Uterus (tissue), 2 donors: ENCODE measurements at regions not wholly inside any gene's neighbourhood (a gene's known extent, or its start where the extent isn't known, plus 50 kb on each side); places are given as distances from the start of the nearest gene placed in this dataset.

Source experiments
- CTCF ChIP-seq, 4 experiments: fragments of 200-600 bp in 2 of 4; fragments of 450-650 bp in 2 of 4; sonication (generic) in 2 of 4; IDR thresholded peaks; one replicate each; pipeline ENCODE4 v1.5.1; 2016 to 2019; ENCODE audit warnings: antibody characterized with exemption in 4 of 4, mild to moderate bottlenecking in 2 of 4, moderate library complexity in 1 of 4
- POLR2A ChIP-seq, 2 donors: fragments of 450-650 bp; IDR thresholded peaks; one replicate each; pipeline ENCODE4 v1.6.1; 2016; ENCODE audit warnings: antibody characterized with exemption in 2 of 2, mild to moderate bottlenecking in 1 of 2, moderate library complexity in 1 of 2

- TF ChIP-seq CTCF (IDR thresholded peaks at IDR 0.05) = no peak
- TF ChIP-seq POLR2A (IDR thresholded peaks at IDR 0.05) = no peak
Measured at GRCh38 chr19:31119951-31120690, 229.1 kb downstream of the TSHZ3 start.
